ENCODE measurements at regions not wholly inside any gene's neighbourhood (a gene's known extent, or its start where the extent isn't known, plus 50 kb on each side); places are given as distances from the start of the nearest gene placed in this dataset.

DNA sequence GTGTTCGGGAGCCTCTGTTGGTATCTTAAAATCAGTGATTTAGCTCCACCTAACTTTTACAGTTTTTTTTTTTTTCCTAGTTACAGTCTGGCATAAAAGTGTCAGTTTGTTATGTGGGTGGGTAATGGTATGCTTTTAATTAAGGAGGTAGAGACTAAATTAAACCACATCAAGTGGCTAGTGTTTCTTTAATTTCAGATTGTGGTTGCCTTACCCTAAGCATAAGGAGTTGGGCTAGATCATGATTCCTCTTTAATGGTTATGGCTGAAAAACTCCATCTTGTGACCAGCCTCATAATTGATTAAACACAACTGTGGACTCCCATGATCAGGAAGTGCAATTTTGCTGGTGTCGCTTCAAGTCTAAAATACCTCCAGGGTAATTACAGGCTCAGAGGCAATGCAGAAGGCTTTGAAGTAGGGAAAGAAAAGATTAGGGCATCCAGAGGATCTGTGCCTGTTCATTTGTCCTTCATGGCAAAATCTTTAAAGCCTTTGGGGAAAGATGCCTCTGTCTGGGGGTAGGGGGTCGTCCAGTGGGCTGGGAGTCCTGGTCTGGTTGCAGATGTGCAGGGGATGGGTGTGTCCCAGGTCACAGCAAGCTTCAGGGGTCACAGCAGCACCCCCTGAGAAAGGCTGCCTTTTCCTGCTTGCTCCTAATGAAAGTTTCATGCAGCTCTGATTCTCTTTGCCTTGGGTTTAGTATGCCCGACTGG, 579.2 kb downstream of the BCL11A start:
- peak; percentile 11 for DNase-seq

DNA sequence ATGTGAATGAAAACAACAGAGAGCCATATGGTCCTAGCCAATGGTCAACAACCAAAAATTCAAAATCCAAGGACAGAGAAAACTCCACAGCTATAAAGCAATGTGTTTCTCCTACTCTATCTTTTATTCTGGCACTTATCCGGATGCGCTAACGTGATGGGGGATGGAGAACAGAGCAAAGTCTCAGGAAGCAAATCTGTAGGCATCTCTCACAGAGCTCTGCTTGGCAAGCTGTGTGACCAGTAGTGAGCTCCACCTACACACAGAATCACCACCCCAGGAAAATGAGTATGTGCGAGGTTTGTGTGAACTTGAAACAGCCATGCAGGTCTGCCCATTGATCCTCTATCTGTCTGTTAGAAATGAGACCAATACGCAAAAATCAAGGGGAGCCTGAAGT, 584.3 kb downstream of the BCL11A start:
- no peak for DNase-seq

DNA sequence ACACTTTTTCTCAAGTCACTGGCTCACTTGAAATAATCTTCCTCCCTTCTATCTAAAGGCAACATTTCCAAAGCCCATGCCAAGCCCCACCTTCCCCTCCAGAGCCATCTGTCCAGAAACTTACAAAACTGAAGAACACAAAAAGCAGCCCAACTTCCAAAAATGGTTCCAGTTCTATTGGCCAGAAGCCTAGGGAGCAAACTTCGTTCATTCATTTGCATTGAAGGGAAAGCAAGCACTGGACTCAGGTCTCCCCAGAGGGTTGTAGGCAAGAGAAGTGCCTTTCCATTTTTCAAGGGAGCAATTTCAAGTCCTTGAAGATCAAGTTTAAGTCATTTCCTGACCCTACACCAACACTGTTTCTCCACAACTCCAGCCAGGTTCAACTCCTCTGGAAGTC, 585.0 kb downstream of the BCL11A start:
- no peak for DNase-seq

DNA sequence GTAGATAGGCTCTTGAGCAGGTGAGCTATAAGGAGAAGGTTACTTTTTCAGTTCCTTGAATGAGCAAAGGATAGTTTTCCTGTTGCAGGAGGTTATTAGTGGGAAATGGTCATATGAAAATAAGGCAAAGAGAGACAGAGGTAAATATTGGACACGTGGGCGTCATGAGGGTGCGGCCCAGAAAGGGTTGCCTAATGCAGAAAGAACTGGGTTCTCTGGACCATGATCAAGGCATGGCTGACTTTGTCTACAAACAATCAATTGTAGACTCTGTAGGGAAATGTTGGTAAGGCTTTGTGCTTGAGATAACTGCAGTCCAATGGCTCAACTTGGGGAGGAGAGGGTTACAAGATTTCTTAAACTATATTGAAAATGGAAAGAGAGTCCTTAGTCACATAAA, 585.8 kb downstream of the BCL11A start:
- DNase-seq = no peak

DNA sequence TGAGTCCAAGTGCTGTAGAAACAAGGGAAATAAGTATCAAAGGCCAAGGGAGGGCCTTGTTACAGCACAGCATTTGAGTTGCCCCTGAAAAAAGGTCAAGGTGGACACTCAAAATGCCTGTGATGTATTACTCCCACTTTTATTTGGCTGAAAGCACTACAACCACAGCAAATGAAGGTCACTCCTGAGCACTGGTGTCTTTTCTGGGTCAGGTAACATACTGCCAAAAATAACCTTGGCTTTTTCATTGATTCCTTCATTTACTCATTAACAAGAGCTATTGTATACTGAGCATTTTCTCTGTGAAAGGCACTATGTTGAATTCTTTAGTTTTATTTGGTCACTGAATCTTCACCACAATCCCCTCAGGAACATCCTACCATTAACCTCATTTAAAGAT, 590.3 kb downstream of the BCL11A start:
- DNase-seq = no peak

DNA sequence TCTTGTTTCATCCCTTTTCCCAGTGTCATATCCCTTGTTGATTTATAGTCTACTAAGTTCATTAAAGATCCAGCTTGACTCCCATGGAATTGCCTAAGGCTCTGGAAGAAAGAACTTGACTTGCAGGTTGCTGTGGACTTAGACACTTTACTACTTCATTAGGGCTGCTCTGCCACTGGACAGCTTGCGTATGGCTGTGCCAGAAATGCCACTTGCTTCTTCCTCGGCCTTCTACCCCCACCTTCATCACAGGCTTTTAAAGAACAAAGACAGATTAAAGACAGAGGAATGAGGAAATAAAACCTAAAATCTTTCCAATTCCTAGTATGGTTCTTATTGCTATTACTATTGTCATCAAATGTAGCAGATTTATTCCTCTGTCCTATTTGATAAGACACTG, 591.7 kb downstream of the BCL11A start:
- no peak for DNase-seq

DNA sequence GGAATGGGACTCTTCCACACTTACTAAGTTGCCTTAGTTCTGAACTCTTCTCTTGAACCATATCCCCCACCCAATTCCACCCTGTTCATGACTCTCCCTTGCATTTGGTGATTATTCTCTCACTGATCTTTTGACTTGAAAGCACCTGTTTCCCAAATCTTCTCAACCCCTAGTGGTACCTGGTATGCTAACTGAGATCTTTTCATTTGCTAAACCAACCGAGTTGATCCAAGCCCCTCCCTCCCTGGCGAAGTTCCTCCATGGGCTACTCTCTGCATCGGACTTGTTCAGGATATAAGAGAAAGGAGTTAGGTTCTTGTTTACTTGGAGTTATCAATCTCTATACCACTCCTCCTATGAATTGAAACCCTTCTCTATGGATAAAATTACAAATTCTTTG, 593.5 kb downstream of the BCL11A start:
- no peak for DNase-seq

DNA sequence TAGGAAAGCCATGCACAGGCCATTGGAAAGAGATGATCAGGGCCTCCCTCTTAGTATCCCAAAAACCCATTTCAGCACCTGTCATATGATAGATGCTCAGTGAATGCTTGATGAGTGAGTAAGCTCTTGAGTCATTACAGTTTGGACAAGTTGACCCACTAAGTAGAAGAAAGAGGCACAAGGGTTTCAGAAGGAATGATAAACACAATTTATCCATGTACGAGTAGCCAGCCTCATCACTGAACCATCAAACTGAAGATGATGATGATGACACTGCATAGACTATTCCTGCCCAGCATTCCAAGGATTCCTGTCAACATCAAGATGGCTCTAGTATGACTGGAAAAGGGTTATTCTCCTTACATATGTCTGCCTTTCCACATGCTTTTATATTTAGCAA, 596.0 kb downstream of the BCL11A start:
- no peak for DNase-seq

DNA sequence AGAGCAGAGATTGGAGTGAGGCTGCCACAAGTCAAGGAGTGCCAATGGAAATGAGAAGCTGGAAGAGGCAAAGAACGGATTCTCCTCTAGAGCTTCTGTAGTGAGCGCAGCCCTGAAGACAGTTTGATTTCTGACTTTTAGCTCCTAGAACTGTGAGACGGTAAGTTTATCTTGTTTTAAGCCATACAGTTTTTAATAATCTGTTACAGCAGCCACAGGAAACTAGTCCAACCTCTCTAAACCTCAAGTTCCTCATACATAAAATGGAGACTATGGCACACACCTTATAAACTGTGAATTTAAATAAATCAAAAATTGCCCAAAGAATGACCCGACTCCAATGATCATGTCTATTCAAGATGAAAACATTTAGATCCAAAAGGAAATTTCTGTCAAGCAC, 596.5 kb downstream of the BCL11A start:
- no peak for DNase-seq

DNA sequence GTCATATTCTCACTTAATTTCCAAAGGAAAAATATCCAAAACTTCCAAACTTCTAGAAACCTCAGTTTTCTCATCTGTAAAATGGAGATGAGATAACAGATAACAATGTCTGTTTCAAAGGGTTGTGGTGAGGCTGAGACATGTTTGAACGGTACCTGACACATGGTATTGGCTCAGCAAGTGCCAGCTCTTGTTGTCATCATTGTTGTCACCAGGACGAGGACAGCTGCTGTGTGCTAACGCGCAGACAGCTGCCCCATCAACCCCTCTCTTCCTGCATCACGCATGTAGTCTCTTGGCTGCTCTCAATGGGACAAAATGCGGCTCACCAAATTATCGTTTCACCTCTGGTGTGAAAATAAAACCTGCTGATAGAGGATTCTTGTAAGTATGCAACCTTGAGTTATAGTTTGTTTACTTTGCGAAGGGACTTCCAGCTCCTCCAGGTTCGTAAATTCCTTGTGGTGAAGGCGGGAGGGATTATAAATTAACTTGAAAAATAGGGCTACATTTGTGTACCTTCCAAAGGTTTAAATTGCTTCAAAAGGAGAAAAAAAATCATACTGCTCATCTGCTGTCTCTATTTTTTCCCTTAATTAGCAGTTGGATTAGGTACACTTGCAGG, 605.4 kb downstream of the BCL11A start:
- no peak for DNase-seq

DNA sequence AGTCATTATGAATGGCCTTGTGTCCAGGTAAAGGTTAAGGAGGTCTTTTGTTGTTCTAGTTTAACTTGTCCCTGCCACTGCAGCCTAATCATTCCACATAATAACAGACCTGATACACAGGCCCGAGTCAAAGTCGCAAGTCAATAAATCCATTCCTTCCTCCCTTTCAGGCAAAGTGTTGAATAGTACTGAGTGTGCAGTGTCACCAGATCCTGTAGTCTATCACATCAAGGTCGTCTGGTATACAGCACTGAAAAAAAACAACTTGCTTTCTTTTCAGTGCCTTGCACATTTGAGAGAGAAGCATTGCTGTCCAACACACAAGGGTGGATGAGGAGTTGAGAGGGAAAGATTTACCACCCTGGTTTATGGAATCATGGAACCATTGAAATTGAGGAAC, 606.2 kb downstream of the BCL11A start:
- no peak for DNase-seq

DNA sequence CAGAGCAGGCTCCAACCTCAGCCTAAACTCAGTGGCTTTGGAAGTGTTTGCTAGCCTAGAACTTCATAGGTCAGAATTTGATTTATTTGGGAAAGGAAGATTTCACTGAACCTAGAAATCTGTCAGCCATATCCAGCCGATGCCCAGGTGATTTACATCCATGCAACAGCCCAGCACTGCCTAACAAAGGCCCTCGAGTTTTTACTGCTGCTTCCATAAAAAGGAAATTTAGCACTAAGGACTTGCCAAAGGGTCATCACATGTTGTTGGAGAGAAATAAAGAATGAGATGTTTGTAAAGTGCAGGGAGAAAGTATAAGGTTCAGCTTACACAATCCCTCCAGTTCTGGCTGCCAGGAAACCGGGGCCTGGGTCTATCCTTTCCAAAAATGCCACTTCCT, 614.2 kb downstream of the BCL11A start:
- DNase-seq = peak; percentile 34

DNA sequence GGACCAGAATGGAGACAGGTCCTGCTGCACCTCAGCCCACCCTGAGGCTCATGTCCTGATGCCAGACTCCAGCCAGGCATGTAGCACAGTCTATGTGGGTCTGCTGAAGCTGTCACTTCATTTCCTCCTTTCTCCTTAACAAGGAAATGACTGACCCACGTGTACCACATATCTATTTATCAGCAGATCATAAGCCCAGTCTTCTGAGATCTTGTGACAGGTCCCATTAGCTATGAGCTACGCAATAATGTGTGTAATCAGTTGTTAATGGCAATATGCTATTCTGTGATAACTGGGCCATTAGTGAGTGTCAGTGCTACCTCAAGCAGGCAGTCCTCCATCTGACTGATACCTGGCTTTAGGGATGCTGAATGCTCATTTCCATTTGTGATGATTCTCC, 615.3 kb downstream of the BCL11A start:
- DNase-seq = no peak

DNA sequence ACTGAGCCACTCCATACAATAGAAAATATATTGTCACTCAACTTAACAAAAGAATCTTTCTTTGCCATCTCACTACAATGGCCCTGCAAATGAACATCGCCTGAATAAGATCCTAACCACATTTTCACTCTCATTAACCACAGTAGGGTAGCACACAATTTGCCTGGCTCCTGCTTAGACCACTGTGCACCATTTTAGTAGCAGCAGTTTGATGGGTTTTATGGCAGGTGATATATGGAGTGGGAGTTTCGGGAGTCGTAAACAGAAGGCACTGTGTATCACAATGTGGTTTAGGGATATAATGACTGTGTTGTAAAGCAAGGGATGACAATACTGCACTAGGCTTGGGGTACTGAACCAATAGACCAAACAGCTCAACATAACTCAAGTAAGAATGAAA, 617.4 kb downstream of the BCL11A start:
- peak; percentile 59 for DNase-seq

DNA sequence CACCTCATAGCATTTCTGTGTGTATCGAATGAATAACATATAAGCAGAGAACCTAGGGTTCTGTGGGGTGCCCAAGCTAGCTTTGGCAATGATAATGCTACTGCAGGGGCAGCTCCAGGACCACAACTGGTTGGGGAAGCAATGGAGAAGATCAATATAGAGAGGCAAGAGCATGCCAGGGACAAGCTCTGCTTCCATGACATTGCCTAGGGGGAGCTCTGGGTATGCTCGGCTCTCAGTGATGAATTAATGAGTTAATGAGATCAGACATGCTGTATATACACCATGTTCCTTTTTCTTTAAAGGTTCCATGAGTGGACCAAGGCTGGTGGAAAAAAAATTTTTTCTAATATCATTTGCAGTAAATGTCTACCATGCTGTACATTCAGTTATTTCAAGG, 618.4 kb downstream of the BCL11A start:
- DNase-seq = no peak

DNA sequence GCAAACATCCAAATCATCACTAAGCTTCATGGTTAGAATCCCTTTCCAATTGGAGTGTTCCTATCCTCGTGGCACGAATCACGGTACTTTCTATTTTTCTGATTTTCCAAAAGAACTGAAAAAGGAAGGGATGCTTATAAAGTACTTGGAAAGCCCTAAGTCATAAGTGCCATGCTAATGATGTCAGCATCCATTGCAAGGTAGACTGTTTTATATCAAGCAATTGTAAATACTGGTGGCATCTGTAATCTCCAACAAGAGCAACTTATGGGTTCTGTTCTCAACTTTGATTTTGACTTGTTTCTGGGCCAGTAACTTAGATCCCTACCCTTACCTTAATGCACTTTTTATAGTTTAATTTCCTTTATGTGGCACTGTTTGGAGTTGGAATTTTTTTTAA, 619.5 kb downstream of the BCL11A start:
- DNase-seq = no peak

DNA sequence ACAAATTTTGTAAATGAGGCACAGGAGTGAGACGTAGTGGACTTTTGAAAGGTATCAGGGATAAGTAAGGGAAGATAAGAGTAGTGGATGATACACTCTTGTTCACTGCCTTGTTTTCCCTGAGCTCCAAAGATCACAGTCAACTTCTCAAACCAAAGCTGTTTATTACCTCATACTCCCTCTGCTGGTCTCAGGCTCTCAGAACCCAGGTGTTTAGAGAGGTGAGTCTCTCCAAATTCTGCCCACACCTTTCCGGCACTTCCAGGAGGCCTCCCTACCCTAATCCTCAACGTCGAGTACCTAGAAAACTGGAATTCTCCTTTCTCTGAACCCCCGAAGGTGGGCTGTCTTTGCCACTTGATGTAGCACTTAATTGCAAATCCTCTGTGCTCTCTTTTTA, 621.1 kb downstream of the BCL11A start:
- DNase-seq = no peak

DNA sequence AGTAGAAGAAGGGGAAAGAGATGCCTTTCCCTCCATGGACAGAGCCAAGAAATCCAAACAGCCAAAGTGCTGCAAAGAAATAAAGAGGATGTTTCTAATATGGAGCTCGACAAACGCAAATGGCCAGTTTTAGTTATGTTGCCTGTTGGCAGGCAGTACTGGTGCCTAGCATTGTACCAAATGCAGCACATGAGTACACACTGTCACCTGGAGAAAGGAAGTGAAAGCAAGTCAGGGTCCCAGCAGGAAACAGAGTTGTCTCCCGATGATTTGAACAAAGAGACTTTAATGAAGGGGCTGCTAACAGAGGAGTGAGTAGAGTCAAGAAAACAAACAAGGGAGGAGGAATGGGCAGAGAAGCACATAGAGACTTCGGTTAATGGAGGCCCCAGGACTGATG, 623.0 kb downstream of the BCL11A start:
- DNase-seq = no peak

DNA sequence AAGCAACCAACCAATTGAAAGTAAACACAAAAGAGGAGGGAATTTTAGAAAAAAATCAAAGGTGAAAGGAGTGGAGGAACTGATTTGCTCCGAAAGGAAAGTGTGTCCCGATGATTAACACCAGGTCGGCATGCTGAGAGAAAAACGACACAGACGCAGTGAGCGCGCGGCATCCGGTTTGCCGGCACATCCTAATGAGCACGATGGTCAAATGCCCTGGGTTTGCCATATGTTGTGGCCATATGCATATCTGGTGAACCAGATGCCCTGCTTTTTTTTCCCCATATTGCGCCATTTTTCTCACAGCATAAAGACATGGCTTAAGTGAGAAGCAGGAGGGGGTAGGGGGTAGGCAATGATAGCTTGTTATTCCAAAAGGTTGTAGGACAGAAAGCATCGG, 626.7 kb downstream of the BCL11A start:
- no peak for DNase-seq

DNA sequence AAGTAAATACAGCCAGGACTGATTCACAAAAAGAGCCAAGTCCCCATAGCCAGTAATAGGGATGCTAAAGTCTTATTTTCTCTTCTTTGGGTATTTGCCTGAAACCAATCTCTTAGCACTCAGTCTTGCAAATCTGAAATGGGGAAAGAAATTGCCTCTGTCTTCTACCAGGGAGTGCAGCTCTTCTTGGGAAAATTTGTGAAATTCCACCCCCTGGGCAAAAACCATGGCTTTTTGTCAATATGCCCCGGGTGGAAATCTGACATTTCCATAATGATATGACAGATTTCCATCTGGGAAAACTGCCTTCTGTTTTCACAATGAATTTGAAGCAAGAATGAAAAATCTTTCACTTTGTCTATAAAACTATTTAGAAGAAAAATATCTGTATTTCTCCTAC, 628.1 kb downstream of the BCL11A start:
- no peak for DNase-seq

DNA sequence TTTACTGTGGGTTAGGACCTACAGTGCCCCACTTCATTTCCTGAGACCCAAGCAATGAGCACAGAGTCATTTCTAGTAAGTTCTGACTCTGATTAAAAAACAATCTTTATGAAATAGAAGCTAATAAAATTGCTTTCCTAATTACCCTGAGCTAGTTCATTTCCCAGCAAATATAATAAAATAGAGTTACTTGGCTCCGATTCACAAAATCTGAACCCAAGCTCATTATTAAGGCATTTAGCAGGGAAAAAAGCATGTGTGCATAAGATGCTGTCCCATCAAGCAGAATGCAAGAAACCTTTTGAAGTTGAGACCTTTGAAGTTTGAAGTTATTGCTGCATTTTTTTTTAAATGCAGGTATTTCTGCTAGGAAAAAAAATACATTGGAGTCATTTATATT, 629.1 kb downstream of the BCL11A start:
- DNase-seq = no peak

DNA sequence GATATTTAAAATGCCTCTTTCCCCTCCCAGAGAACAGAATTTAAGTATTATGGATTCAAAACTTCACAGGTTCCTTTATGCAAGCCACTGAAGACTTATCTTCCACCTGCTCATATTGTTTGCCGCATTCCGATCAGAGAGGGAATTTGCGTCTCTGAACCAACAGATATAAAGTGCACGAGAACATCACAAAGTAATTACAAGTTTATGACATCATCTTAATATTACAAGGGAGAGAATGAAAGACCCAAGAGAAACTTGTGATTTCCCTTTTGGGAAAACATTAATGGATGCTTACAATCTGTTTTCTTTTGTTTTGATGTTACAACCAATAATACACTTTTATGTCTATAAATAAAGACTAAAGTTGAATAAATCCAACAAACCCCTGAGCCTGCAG, 631.0 kb downstream of the BCL11A start:
- no peak for DNase-seq

DNA sequence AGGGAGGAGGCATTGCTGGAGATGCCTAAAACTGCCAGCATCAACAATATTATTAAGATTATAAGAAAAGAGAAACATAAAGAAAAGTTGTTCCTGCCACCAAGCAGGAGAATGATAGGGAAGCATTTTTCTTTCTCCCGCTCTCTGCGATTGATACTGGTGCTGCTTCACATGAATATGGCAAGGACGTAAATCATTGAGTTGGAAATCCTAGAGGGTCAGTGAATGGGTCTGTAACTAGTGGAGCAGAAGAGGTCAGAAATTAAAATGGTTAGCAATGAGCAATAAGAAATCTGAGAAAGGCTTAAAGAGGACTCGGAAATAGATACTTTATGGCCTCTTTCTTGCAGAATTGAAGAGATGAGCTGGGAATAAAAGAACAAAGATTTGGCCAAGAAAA, 631.7 kb downstream of the BCL11A start:
- DNase-seq = no peak

DNA sequence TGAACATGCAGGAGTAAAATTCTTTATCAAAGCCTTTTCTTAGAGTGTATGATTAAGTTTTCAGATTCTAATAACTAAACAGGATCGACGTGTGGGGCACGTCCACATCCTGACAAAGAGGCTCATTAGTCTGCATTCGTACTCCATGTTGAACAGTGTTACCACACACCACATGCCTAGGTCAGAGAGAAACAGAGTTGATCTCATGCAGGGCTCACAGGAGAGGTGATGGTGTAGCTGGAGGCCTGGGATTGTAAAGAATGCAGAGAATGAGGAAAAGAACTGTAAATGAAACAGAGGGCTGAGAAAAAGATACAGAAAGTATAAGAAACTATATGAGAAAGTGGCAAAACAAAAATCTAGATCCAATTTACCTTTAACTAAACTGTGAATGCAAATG, 632.5 kb downstream of the BCL11A start:
- DNase-seq = no peak

DNA sequence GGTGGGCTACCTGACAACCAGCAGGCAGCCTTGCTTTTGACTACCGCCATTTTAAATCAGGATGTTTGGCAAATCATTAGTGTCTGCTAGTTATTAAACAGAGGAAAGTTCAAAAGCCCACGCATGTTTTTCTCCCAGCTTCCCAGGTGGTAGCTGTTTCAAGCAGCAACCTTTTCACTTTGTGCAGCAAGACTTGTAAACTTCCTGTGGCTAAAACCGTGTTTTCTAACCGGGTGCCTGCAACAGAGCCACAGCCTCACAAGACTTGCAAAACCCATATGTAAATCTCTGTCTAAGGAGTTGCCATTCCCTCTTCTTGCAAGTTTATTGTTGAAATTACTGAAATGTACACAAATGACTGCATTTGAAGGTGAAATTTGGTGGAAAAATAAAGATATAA, 633.1 kb downstream of the BCL11A start:
- no peak for DNase-seq
